ENCODE measurements at regions not wholly inside any gene's neighbourhood (a gene's known extent, or its start where the extent isn't known, plus 50 kb on each side); places are given as distances from the start of the nearest gene placed in this dataset.

DNA sequence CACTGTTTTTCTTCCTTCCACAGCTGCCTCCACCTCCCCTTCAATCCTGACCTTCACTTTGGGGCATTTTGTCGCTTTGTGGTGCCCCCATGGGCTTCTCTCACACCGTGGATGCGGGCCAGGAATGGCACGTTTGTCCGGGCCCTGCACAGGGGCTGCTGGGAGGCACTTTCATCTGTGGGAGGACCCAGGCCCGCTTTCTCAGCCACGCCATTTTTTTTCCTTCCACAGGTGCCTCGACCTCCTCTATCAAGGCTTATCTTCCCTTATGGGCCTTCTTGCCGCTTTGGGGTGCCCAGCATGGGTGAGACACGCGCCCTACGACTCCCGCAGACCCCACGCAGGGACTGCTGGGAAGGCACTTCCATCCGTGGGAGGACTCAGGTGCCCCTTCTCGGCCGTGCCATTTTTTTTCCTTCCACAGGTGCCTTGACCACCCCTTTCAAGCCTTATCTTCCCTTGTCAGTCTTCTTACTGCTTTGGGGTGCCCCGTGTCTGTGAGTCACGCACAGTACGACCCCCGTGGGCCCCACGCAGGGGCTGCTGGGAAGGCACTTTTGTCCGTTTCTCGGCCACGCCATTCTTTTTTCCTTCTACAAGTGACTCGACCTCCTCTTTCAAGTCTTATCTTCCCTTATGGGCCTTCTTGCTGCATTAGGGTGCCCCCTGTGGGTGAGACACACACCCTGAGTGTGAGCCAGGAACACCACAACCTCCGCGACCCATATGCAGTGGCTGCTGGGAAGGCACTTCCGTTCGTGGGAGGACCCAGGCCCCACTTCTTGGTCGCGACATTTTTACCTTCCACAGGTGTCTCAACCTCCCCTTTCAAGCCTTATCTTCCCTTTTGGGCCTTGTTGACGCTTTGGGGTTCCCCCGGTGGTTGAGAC, 270.7 kb downstream of the ALG10 start:
- no peak for DNase-seq

DNA sequence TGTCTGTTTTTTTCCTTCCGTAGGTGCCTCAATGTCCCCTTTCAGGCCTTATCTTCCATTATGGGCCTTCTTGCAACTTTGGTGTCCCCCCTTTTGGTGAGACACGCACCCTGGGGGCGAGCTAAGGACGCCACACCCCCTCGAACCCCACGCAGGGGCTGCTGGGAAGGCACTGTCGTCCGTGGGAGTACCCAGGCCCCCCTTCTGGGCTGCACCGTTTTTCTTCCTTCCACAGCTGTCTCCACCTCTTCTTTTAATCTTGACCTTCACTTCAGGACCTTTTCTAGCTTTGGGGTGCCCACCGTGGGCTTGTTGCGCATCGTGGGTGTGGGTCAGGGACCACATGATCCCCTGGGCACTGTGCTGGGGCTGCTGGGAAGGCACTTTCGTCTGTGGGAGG, 271.8 kb downstream of the ALG10 start:
- no peak for DNase-seq

GRCh38 chr12:34294671-34295365, 272.5 kb downstream of the ALG10 start:
- DNase-seq, result no peak

DNA sequence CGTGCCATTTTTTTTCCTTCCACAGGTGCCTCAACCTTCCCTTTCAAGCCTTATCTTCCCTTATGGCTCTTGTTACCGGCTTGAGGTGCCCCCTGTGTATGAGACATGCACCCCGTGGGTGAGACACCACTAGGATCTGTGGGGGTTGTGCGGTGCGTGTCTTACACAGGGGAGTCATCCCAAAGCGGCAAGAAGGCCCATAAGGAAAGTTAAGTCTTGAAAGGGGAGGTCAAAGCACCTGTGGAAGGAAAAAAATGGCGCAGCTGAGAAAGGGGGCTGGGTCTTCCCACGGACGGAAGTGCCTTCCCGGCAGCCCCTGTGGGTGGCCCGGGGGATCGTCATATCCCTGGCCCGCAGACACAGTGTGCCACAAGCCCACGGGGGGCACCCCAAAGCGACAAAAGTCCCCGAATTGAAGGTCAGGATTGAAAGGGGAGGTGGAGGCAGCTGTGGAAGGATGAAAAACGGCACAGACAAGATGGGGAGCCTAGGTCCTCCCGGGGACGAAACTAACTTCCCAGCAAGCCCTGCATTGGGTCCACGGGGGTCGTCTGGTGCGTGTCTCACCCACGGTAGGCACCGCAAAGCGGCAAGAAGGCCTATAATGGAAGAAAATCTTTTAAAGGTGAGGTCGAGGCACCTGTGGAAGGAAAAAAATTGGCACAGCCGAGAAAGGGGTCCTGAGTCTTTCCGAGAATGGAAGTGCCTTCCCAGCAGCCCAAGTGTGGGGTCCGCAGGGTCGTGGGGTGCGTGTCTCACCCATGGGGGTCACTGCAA, 273.3 kb downstream of the ALG10 start:
- DNase-seq, result no peak

GRCh38 chr12:34296143-34297041, 274.1 kb downstream of the ALG10 start:
- DNase-seq, result no peak

DNA sequence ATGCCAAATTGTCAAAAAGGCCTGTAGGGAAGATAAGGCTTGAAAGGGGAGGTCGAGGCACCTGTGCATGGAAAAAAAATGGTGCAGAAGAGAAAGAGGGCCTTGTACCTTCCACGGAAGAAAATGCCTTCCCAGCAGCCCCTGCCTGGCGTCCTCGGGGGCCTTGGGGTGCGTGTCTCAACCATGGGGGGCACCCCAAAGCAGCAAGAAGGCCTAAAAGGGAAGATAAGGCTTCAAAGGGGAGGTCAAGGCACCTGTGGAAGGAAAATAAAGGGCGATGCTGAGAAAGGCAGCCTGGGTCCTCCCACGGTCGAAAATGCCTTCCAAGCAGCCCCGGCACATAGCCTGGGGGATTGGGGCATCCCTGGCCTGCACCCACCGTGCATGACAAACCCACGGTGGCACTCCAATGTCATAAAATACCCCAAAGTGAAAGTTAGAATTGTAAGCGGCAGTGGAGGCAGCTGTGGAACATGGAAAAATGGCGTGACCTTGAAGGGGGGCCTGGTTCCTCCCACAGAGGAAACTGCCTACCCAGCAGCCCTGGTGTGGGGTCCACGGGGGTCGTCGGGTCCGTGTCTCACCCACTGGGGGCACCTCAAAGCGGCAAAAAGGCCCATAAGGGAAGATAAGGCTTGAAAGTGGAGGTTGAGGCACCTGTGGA, 275.0 kb downstream of the ALG10 start:
- DNase-seq, result no peak

- no peak for DNase-seq
These were observed 275.5 kb downstream of the ALG10 start for GRCh38 chr12:34297790-34298164.

- no peak for DNase-seq
These were observed 276.1 kb downstream of the ALG10 start for GRCh38 chr12:34298176-34298970.

DNA sequence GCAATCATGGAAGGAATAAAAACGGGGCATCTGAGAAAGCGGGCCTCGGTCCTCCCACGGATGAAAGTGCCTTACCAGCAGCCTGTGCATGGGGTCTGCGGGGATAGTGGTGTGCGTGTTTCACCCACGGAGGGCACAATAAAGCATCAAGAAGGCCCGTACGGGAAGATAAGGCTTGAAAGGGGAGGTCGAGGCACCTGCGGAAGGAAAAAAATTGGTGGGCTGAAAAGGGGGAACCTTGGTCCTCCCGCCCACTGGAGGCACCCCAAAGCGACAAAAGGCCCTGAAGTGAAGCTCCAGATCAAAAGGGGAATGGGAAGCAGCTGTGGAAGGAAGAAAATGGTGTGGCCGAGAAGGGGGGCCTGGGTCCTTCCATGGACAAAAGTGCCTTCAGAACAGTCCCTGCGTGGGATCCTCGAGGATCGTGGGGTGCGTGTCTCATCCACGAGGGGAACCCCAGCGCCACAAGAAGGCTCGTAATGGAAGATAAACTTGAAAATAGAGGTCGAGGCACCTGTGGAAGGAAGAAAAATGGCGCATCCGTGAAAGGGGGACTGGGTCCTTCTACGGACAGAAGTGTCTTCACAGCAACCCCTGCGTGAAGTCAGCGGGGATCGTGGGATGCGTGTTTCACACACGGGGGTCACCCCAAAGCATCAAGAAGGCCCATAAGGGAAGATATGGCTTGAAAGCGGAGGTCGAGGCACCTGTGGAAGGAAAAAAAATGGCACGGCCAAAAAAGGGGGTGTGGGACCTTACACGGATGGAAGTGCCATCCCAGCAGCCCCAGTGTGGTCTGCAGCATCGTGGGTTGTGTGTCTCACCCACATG, 276.9 kb downstream of the ALG10 start:
- DNase-seq, result no peak

- DNase-seq, result no peak
These were observed 277.5 kb downstream of the ALG10 start for GRCh38 chr12:34299802-34300193.

GRCh38 chr12:34300376-34301250, 278.3 kb downstream of the ALG10 start:
- no peak for DNase-seq

DNA sequence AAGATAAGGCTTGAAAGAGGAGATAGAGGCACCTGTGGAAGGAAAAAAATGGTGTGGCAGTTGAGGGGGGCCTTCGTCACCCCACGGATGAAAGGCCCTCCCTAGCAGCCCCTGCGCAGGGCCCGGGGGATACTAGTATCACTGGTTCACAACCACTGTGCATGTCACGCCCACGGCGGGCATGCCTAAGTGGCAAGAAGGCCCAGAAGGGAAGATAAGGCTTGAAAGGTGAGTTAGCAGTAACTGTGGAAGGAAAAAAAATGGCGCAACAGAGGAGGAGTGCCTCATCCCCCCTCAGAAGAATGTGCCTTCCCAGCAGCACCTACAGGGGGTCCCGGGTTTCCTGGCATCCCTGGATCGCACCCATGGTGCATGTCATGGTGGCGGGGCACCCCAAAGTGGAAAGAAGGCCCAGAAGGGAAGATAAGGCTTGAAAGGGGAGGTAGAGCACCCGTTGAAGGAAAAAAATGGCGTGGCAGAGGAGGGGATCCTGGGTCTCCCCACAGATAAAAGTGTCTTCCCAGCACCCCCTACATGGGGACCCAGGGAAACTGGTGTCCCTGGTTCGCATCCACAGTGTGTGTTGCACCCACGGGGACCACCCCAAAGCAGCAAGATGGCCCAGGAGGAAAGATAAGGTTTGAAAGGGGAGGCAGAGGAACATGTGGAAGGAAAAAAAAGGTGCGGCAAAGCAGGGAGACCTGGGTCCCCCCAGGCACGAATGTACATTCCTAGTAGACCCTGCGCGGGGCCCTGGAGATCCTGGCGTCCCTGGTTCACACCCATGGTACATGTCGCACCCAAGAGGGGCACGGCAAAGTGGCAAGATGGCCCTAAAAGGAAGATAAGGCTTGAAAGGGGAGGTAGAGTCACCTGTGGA, 279.2 kb downstream of the ALG10 start:
- DNase-seq, result no peak

DNA sequence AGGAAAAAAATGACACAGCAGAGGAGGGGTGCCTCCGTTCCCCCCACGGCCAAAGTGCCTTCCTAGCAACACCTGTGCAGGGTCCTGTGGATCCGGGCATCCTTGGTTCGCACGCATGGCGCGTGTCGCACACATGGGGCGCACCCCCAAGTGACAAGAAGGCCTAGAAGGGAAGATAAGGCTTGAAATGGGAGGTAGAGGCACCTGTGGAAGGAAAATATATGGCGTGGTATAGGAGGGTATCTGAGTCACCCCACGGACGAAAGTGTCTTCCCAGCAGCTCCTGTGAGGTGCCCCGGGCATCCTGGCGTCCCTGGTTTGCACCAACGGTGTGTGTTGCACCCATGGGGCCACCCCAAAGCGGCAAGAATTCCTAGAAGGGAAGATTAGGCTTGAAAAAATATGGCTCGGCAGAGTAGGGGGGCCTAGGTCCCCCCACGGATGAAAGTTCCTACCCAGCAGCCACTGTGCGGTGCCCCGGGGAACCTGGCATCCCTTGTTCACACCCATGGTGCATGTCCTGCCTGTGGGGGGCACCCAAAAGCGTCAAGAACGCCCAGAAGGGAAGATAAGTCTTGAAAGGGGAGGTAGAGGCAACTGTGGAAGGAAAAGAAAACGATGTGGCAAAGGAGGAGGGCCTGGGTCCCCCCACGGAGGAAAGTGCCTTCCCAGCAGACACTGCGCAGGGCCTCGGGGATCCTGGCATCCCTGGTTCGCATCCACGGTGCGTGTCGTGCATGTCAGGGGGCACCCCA, 280.0 kb downstream of the ALG10 start:
- no peak for DNase-seq

GRCh38 chr12:34303091-34303870, 281.0 kb downstream of the ALG10 start:
- DNase-seq, result no peak

DNA sequence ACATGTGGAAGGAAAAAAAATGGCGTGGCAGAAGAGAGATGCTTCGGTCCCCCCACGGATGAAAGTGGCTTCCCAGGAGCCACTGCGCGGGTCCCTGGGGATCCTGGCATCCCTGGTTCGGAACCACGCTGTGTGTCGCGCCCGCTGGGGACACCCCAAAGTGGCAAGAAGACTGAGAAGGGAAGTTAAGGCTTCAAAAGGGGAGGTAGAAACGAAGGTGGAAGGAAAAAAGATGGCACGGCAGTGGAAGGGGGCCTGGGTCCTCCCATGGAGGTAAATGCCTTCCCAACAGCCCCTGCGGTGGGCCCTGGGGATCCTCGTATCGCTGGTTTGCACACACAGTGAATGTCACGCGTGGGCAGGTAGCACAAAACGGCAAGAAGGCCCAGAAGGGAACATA, 281.7 kb downstream of the ALG10 start:
- no peak for DNase-seq

GRCh38 chr12:34304546-34304945, 282.2 kb downstream of the ALG10 start:
- no peak for DNase-seq
